ENCODE measurements at regions not wholly inside any gene's neighbourhood (a gene's known extent, or its start where the extent isn't known, plus 50 kb on each side); places are given as distances from the start of the nearest gene placed in this dataset.

GRCh38 chr16:31807086-31807485 lies 66.5 kb upstream of the ZNF267 start:
- BruUV-seq (replicated peaks) = no TSS peak
- Histone ChIP-seq H3K27ac (ENCODE audit: control insufficient read depth, insufficient read depth) (no peak overlapping the region), H3K36me3 (ENCODE audit: control insufficient read depth in 2 of 2, insufficient read depth in 2 of 2, low read length in 1 of 2) (no peaks in the 10 kb centered on the region), H3K4me1 (ENCODE audit: control insufficient read depth, insufficient read depth, low read length) (no peaks in the 10 kb centered on the region), H2AFZ (ENCODE audit: control insufficient read depth, low read depth, low read length) (no peak overlapping the region), H3K4me2 (ENCODE audit: control insufficient read depth, insufficient read depth) (no peak overlapping the region), H3K27me3 (replicated peaks in 1 of 2; ENCODE audit: control insufficient read depth in 2 of 2, insufficient read depth in 2 of 2, low read length in 1 of 2) (no peaks in the 10 kb centered on the region), H3K4me3 (no peak overlapping the region), H4K20me1 (ENCODE audit: control insufficient read depth, insufficient read depth) (no peaks in the 10 kb centered on the region), H3K79me2 (ENCODE audit: control insufficient read depth, insufficient read depth, low read length) (no peaks in the 10 kb centered on the region), H3K9ac (ENCODE audit: control insufficient read depth, insufficient read depth, low read length) (no peak overlapping the region), H3K9me3 (replicated peaks; ENCODE audit: control insufficient read depth, insufficient read depth, low read length) (no peaks in the 10 kb centered on the region; the same call in 2 of the 3 replicates)
- intact Hi-C loops (cut with micrococcal nuclease; ENCODE audit: unreplicated experiment) (no loop called here), in situ Hi-C loops (cut with MboI) (no loop called here)
- SMC1A ChIA-PET (ENCODE audit: uncharacterized antibody, unreplicated experiment) = no interaction called here
- POLR2A ChIA-PET = no interaction called here
- FAIRE-seq (no peak), ATAC-seq (no peak), DNase-seq (ENCODE audit: low read depth, low spot score) (no peak)
- CTCF ChIA-PET = no interaction called here
- WGBS (ENCODE audit: insufficient coverage, insufficient replicate concordance, low lambda C conversion rate, missing lambda C conversion rate) = 27% methylated on average over 3 of the region's 3 CpGs
- RAD21 ChIA-PET (ENCODE audit: unreplicated experiment) = no interaction called here
- TF ChIP-seq, protein P1, sequence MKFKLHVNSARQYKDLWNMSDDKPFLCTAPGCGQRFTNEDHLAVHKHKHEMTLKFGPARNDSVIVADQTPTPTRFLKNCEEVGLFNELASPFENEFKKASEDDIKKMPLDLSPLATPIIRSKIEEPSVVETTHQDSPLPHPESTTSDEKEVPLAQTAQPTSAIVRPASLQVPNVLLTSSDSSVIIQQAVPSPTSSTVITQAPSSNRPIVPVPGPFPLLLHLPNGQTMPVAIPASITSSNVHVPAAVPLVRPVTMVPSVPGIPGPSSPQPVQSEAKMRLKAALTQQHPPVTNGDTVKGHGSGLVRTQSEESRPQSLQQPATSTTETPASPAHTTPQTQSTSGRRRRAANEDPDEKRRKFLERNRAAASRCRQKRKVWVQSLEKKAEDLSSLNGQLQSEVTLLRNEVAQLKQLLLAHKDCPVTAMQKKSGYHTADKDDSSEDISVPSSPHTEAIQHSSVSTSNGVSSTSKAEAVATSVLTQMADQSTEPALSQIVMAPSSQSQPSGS (IDR thresholded peaks at IDR 0.05; ENCODE audit: low read length) = no peak
- TF ChIP-seq ESRRA (IDR thresholded peaks at IDR 0.05; ENCODE audit: low read length) (no peak), PML (IDR thresholded peaks at IDR 0.05; ENCODE audit: low read length) (no peak), ZNF24 (IDR thresholded peaks at IDR 0.05) (no peak), PKNOX1 (IDR thresholded peaks at IDR 0.05) (no peak), TCF3 (IDR thresholded peaks at IDR 0.05; ENCODE audit: borderline replicate concordance, insufficient read depth, low read depth, low read length) (no peak), STAT1 (conservative IDR thresholded peaks at IDR 0.05) (no peak), EGR1 (IDR thresholded peaks at IDR 0.05; ENCODE audit: borderline replicate concordance in 1 of 2, low read depth in 2 of 2, low read length in 2 of 2) (no peak), RAD51 (IDR thresholded peaks at IDR 0.05) (no peak), FOXM1 (IDR thresholded peaks at IDR 0.05; ENCODE audit: low read depth, low read length) (no peak), SUPT20H (IDR thresholded peaks at IDR 0.05; ENCODE audit: borderline replicate concordance, control insufficient read depth, low read depth, low read length) (no peak), RELB (IDR thresholded peaks at IDR 0.05; ENCODE audit: low read depth) (no peak), CEBPB (IDR thresholded peaks at IDR 0.05; ENCODE audit: borderline replicate concordance in 1 of 2, low read depth in 2 of 2, low read length in 2 of 2) (no peak), SMAD5 (IDR thresholded peaks at IDR 0.05; ENCODE audit: low read depth) (no peak), RUNX3 (IDR thresholded peaks at IDR 0.05; ENCODE audit: low read length) (no peak), ZNF384 (IDR thresholded peaks at IDR 0.05; ENCODE audit: borderline replicate concordance, low read depth, low read length) (no peak), BCL11A (IDR thresholded peaks at IDR 0.05; ENCODE audit: low read depth, low read length) (no peak), POLR2AphosphoS5 (IDR thresholded peaks at IDR 0.05; ENCODE audit: low read length) (no peak), E2F4 (IDR thresholded peaks at IDR 0.05; ENCODE audit: low read depth, low read length) (no peak)
- TF ChIP-seq, protein P2, sequence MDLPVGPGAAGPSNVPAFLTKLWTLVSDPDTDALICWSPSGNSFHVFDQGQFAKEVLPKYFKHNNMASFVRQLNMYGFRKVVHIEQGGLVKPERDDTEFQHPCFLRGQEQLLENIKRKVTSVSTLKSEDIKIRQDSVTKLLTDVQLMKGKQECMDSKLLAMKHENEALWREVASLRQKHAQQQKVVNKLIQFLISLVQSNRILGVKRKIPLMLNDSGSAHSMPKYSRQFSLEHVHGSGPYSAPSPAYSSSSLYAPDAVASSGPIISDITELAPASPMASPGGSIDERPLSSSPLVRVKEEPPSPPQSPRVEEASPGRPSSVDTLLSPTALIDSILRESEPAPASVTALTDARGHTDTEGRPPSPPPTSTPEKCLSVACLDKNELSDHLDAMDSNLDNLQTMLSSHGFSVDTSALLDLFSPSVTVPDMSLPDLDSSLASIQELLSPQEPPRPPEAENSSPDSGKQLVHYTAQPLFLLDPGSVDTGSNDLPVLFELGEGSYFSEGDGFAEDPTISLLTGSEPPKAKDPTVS (IDR thresholded peaks at IDR 0.05; ENCODE audit: low read depth, low read length) = no peak

Data from GM12878 (cell line).